Fibroblast of lung (primary cell): ENCODE measurements at regions not wholly inside any gene's neighbourhood (a gene's known extent, or its start where the extent isn't known, plus 50 kb on each side); places are given as distances from the start of the nearest gene placed in this dataset.
"Not testable (repeated sequence)": the region's sequence is repeated elsewhere in the genome, so short reads cannot be mapped to it uniquely, and the experiment has no call there.

Experiments used
- EZH2 ChIP-seq: IDR thresholded peaks from 2 replicates; pipeline ENCODE4 v1.5.1; 2012; ENCODE audit warnings: low read length, control low read depth, mild to moderate bottlenecking; ENCODE audit errors: missing control alignments
- TF ChIP-seq, protein P1 (sequence below), 2 donors: IDR thresholded peaks in 1 of 2; conservative IDR thresholded peaks in 1 of 2; 1 replicate in 1 of 2; 2 replicates in 1 of 2; pipeline ENCODE4 v1.5.1; 2011 to 2012; ENCODE audit warnings: low read length in 2 of 2, control low read depth in 1 of 2, inconsistent platforms in 1 of 2, low read depth in 1 of 2, mild to moderate bottlenecking in 1 of 2

DNA sequence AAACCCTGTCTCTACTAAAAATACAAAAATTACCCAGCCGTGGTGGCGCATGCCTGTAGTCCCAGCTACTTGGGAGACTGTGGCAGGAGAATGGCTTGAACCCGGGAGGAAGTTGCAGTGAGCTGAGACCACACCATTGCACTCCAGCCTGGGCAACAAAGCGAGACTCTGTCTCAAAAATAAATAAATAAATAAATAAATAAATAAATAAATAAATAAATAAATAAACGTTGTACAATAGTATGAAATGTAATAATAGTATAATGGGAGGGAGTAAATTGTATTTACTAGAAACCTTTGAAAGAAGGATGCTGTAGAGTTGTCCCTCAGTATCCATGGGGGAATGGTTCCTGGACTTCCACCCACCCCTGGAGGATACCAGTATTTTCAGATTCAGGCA is 446.5 kb downstream of the AGTPBP1 start:
- TF ChIP-seq, protein P1, sequence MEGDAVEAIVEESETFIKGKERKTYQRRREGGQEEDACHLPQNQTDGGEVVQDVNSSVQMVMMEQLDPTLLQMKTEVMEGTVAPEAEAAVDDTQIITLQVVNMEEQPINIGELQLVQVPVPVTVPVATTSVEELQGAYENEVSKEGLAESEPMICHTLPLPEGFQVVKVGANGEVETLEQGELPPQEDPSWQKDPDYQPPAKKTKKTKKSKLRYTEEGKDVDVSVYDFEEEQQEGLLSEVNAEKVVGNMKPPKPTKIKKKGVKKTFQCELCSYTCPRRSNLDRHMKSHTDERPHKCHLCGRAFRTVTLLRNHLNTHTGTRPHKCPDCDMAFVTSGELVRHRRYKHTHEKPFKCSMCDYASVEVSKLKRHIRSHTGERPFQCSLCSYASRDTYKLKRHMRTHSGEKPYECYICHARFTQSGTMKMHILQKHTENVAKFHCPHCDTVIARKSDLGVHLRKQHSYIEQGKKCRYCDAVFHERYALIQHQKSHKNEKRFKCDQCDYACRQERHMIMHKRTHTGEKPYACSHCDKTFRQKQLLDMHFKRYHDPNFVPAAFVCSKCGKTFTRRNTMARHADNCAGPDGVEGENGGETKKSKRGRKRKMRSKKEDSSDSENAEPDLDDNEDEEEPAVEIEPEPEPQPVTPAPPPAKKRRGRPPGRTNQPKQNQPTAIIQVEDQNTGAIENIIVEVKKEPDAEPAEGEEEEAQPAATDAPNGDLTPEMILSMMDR (conservative IDR thresholded peaks at IDR 0.05 in 1 of 2, IDR thresholded peaks at IDR 0.05 in 1 of 2; ENCODE audit: low read depth in 1 of 2, low read length in 2 of 2), result not testable (repeated sequence)
- TF ChIP-seq EZH2, result not testable (repeated sequence)
